ENCODE measurements at regions not wholly inside any gene's neighbourhood (a gene's known extent, or its start where the extent isn't known, plus 50 kb on each side); places are given as distances from the start of the nearest gene placed in this dataset.

DNA sequence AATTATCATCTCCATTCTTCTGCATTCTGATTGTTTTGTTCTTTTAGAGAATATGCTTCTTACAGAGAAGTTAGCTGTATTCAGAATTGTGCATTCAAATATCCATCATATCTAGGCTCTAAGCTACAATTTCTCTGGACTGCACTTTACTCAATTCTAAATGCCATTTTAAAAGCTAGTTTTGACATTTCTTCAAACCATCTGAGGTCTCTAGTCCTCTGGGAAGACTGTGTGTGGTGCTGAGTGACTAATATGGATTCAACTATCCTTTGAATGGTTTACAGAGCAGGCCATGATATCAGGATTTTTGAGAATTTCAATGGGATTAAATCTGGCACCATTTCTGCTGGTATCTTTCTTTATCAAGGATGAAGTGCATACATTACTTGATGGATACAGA is 285.7 kb downstream of the BTBD3 start:
- Histone ChIP-seq H3K27me3 (ENCODE audit: insufficient read depth in 3 of 3, low read length in 2 of 3) (no peaks in the 10 kb centered on the region), H3K4me3 (no peak overlapping the region), H3K4me1 (no peaks in the 10 kb centered on the region), H3K36me3 (ENCODE audit: insufficient read depth in 1 of 2, low read depth in 1 of 2) (no peaks in the 10 kb centered on the region), H3K9me3 (peaks cover 12% of the 10 kb centered on the region), H3K27ac (no peak overlapping the region)
- TF ChIP-seq CTCF (IDR thresholded peaks at IDR 0.05): no peak
- ATAC-seq (no peak), DNase-seq (no peak)
- intact Hi-C loops (cut with DNase I): no loop called here

DNA sequence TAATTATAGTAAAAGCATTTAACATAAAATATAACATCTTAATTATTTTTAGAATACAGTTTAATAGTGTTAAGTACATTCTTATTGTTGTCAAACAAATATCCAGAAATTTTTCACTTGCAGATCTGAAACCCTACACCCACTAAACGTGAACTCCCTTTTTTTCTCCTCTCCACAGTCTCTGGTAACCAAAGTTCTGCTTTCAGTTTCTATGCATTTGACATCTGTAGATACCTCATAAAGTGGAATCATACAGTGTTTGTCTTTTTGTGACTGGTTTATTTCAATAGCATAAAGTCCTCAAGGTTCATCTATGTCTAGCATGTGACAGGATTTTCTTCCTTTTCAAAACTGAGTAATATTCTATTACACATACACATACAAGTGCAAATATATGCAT is 286.3 kb downstream of the BTBD3 start:
- WGBS, 3 donors: 67 to 77% (median 76%) methylated on average over 1 of the region's 1 CpG
- no peak for DNase-seq

DNA sequence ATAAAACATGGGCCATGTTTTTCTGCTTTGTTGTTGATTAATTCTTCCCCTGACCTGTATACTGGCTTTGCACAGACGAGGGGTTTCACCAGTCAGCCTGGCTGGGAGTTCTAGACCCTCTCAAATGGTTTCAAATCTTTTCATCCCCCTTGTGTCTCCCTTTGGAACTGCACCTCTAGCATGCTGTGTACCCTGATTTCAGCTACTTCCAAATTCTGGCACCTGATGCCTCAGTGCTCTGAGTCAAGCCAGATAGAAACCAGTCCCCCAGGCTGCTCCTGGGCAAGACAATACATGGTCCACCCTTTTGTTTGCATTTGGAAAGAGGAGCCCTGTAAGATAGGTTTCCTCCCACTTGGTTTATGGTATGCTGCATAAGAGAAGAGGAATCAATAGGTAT is 290.2 kb downstream of the BTBD3 start:
- Histone ChIP-seq H3K36me3 (ENCODE audit: insufficient read depth in 1 of 2, low read depth in 1 of 2) (no peaks in the 10 kb centered on the region), H3K27ac (no peak overlapping the region), H3K4me1 (no peaks in the 10 kb centered on the region), H3K27me3 (ENCODE audit: insufficient read depth in 3 of 3, low read length in 2 of 3) (no peaks in the 10 kb centered on the region), H3K4me3 (no peak overlapping the region), H3K9me3 (peaks cover 12% of the 10 kb centered on the region)
- no peak for DNase-seq
- ATAC-seq: no peak
- intact Hi-C loops (cut with DNase I): no loop called here
- 18 to 46% (median 23%) methylated on average over 1 of the region's 1 CpG for whole genome bisulfite sequencing, 3 donors
- peak; percentile 26 for TF ChIP-seq CTCF (IDR thresholded peaks at IDR 0.05)

More for the DNA sequence above, 286.3 kb downstream of the BTBD3 start:
- no peak for TF ChIP-seq CTCF (IDR thresholded peaks at IDR 0.05)
- ATAC-seq: no peak
- Histone ChIP-seq H3K36me3 (ENCODE audit: insufficient read depth in 1 of 2, low read depth in 1 of 2) (no peaks in the 10 kb centered on the region), H3K27me3 (ENCODE audit: insufficient read depth in 3 of 3, low read length in 2 of 3) (no peaks in the 10 kb centered on the region), H3K4me1 (no peaks in the 10 kb centered on the region), H3K4me3 (no peak overlapping the region), H3K27ac (no peak overlapping the region), H3K9me3 (peaks cover 12% of the 10 kb centered on the region)
- intact Hi-C loops (cut with DNase I): no loop called here

GRCh38 chr20:12210591-12210990 is 292.9 kb downstream of the BTBD3 start:
- 63 to 69% (median 66%) methylated on average over 3 of the region's 3 CpGs for WGBS, 3 donors
- intact Hi-C loops (cut with DNase I): no loop called here
- no peak for TF ChIP-seq CTCF (IDR thresholded peaks at IDR 0.05)
- H3K4me1 ChIP-seq: no peaks in the 10 kb centered on the region
- DNase-seq: no peak
- H3K27ac ChIP-seq: no peak overlapping the region
- H3K4me3 ChIP-seq: no peak overlapping the region
- H3K27me3 ChIP-seq (ENCODE audit: insufficient read depth in 3 of 3, low read length in 2 of 3): no peaks in the 10 kb centered on the region
- H3K36me3 ChIP-seq (ENCODE audit: insufficient read depth in 1 of 2, low read depth in 1 of 2): no peaks in the 10 kb centered on the region
- H3K9me3 ChIP-seq: peaks cover 5% of the 10 kb centered on the region
- ATAC-seq: no peak

DNA sequence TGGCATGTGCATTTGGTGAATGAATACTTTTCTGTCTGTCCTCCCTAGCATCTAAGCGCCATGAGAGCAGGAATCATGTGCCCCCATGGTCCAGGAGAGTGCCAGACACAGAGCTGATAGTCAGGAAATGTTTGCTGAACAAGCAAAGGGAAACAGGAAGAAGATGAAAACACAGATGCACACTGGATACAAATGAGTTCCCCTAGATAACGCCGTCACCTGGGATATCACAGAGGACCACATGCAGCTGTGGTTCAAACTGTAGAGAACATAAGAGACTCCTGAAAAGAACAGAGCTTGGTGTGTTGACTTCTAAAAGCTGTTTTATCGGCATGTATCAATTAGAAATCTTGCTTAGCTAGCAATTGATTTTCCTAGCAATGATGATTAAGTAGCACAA is 293.7 kb downstream of the BTBD3 start:
- no peak for TF ChIP-seq CTCF (IDR thresholded peaks at IDR 0.05)
- intact Hi-C loops (cut with DNase I): no loop called here
- H3K4me1 ChIP-seq: no peaks in the 10 kb centered on the region
- H3K36me3 ChIP-seq (ENCODE audit: insufficient read depth in 1 of 2, low read depth in 1 of 2): no peaks in the 10 kb centered on the region
- DNase-seq (no peak), ATAC-seq (no peak)
- no peak overlapping the region for H3K27ac ChIP-seq
- H3K4me3 ChIP-seq: no peak overlapping the region
- no peaks in the 10 kb centered on the region for H3K9me3 ChIP-seq
- 72 to 80% (median 77%) methylated on average over 4 of the region's 4 CpGs for WGBS, 3 donors
- H3K27me3 ChIP-seq (ENCODE audit: insufficient read depth in 3 of 3, low read length in 2 of 3): no peaks in the 10 kb centered on the region
